Breast epithelium (tissue), 3 donors: ENCODE measurements at regions not wholly inside any gene's neighbourhood (a gene's known extent, or its start where the extent isn't known, plus 50 kb on each side); places are given as distances from the start of the nearest gene placed in this dataset.

ENCODE experiments used
- CTCF ChIP-seq, 3 donors: fragments of 450-650 bp; IDR thresholded peaks; one replicate each; pipeline ENCODE4 v1.5.1; 2016 to 2017; ENCODE audit warnings: antibody characterized with exemption in 3 of 3, mild to moderate bottlenecking in 3 of 3, moderate library complexity in 3 of 3
- POLR2A ChIP-seq: fragments of 450-650 bp; IDR thresholded peaks from one replicate; pipeline ENCODE4 v1.6.1; 2016; ENCODE audit warnings: antibody characterized with exemption, mild to moderate bottlenecking, moderate library complexity
- POLR2AphosphoS5 ChIP-seq, 3 donors: sonication (generic); formaldehyde crosslinking; IDR thresholded peaks; one replicate each; pipeline ENCODE4 v1.6.1; 2017; ENCODE audit warnings: antibody characterized with exemption in 3 of 3

GRCh38 chr7:84913731-84914130 is 273.1 kb downstream of the SEMA3D start:
- no peak for TF ChIP-seq POLR2AphosphoS5 (IDR thresholded peaks at IDR 0.05)
- TF ChIP-seq CTCF (IDR thresholded peaks at IDR 0.05) = no peak
- no peak for TF ChIP-seq POLR2A
